ENCODE measurements at regions not wholly inside any gene's neighbourhood (a gene's known extent, or its start where the extent isn't known, plus 50 kb on each side); places are given as distances from the start of the nearest gene placed in this dataset.

DNA sequence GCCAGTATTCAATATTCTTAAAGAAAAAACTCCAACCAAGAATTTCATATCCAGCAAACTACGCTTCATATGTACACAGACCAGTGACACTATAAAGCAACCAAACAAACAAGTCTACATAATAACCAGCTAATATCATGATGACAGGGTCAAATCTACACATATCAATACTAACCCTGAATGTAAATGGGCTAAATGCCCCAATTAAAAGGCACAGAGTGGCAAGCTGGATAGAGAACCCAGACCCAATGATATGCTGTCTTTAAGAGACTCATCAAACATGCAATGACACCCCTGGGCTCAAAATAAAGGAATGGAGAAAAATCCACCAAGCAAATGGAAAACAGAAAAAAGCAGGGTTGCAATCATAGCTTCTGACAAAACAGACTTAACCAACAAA lies 218.1 kb upstream of the NFE2L3 start:
- 93 to 99% methylated on average over 1 of the region's 1 CpG for WGBS, 2 donors
- no peak for DNase-seq
- intact Hi-C loops (cut with DNase I), result no loop called here
- no peak overlapping the region for H3K4me3 ChIP-seq
- TF ChIP-seq EP300 (IDR thresholded peaks at IDR 0.05) (no peak), POLR2A (IDR thresholded peaks at IDR 0.05) (no peak), POLR2AphosphoS5 (IDR thresholded peaks at IDR 0.05) (no peak)
- TF ChIP-seq, protein P1, sequence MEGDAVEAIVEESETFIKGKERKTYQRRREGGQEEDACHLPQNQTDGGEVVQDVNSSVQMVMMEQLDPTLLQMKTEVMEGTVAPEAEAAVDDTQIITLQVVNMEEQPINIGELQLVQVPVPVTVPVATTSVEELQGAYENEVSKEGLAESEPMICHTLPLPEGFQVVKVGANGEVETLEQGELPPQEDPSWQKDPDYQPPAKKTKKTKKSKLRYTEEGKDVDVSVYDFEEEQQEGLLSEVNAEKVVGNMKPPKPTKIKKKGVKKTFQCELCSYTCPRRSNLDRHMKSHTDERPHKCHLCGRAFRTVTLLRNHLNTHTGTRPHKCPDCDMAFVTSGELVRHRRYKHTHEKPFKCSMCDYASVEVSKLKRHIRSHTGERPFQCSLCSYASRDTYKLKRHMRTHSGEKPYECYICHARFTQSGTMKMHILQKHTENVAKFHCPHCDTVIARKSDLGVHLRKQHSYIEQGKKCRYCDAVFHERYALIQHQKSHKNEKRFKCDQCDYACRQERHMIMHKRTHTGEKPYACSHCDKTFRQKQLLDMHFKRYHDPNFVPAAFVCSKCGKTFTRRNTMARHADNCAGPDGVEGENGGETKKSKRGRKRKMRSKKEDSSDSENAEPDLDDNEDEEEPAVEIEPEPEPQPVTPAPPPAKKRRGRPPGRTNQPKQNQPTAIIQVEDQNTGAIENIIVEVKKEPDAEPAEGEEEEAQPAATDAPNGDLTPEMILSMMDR (IDR thresholded peaks at IDR 0.05), result no peak
- no peak overlapping the region for H3K27ac ChIP-seq
- H3K4me1 ChIP-seq, result no peaks in the 10 kb centered on the region
- H3K27me3 ChIP-seq, result peaks cover 0 to 4% (median 0%) of the 10 kb centered on the region in 3 donors
- peaks cover 3 to 12% (median 8%) of the 10 kb centered on the region in 4 donors for H3K9me3 ChIP-seq
- no peaks in the 10 kb centered on the region for H3K36me3 ChIP-seq

DNA sequence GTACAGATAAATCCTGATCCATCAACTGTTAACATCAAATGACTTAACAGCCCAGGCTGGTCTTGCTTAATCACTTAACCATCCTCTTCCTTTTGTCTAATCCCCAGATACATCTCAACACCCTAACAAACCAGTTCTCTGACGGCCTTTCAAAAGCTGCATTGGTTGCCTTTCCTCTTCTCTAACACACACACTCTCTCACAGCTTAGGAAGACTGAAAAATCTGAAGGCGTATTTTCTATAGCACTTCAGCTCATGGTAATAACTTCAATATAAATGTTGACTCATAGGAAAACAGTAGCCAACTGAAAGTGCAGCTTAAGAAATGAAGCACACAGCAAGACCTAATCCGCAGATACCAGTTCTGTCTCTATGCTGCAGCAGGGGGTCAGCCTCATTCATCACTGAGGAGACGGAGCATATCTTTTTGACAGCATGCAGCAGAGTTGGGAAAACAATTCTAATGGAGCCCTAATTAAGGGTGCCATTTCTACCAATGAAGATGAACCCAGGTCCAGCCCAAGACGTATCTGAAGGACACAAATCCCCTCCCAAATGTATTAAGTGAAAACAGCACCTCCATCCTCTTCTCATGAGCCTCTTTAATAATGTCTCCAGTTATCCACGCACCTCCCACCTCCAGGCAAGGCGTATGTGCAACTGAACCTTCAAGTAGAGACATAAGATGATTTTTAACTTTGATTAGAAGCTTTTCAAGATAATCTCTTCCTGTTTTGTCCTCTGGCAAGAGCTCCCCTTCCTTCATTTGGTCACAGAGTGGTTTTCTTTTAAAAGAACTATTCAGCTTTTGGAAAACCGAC lies 211.7 kb upstream of the NFE2L3 start:
- DNase-seq, result no peak
- Histone ChIP-seq H3K9me3 (no peaks in the 10 kb centered on the region), H3K4me1 (no peaks in the 10 kb centered on the region), H3K27me3 (peaks cover 0 to 15% (median 0%) of the 10 kb centered on the region in 3 donors), H3K27ac (no peak overlapping the region), H3K36me3 (no peaks in the 10 kb centered on the region), H3K4me3 (no peak overlapping the region)
- intact Hi-C loops (cut with DNase I), result no loop called here
- TF ChIP-seq POLR2A (IDR thresholded peaks at IDR 0.05) (no peak), EP300 (IDR thresholded peaks at IDR 0.05) (no peak), POLR2AphosphoS5 (IDR thresholded peaks at IDR 0.05) (no peak)
- TF ChIP-seq, protein P1 (IDR thresholded peaks at IDR 0.05), result no peak
- 36 to 45% methylated on average over 8 of the region's 8 CpGs for WGBS, 2 donors

DNA sequence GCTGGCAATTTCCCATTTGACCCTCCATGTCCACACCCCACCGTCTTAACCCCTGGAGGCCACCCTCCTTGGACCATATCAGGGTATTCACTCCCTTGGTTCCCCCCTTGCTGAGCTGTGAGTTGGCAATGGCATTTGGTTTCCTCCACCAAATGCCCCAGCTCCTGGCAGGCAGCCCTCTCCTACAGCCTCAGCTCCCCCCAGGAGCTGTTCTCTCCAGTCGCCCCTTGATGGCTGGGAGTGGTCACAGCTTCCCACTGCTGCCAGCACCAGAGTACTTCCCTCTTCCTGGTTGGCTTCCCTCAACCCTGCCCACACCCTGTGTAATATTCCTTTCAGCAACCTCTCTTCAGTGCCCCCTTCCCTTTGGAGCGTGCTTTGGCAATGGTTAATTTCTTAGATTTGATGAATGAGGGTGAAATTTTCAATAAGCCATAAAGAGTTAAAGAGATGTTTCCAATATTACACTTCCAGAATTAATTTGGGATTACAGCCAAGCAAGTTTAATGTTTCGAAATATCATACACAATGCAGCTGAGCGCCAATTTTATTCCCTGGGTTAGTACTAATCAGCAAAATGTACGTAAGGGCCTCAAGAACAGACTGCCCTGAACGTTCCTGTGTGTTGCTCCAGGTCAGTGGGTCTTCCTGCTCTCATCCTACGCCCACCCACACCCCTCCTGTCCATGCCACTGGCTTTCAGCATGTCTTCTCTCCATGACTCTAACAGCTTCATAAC lies 207.1 kb upstream of the NFE2L3 start:
- 20 to 59% methylated on average over 8 of the region's 8 CpGs for WGBS, 2 donors

DNA sequence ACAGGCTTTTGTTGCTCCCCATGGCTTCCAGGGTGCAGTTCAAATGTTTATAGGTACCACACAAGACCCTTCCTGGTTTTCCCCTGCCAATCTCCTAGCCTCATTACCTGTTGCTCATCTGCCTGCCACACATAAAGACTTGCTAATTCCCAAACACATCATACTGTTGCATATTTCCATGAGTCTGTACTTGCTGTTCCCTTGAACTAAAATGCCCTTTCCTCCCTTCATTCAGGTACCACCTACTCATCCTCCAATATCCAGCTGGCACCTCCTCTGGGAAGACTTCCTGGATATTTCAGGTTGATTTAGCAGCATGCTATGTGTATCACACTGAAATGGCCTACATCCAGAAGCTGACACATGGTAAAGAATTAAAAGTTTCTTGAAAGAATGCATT lies 206.4 kb upstream of the NFE2L3 start:
- DNase-seq, result no peak
- Histone ChIP-seq H3K9me3 (no peaks in the 10 kb centered on the region), H3K36me3 (no peaks in the 10 kb centered on the region), H3K4me3 (no peak overlapping the region), H3K4me1 (peaks cover 0 to 11% (median 10%) of the 10 kb centered on the region in 4 donors), H3K27ac (no peak overlapping the region), H3K27me3 (peaks cover 0 to 11% (median 1%) of the 10 kb centered on the region in 3 donors)
- no peak for TF ChIP-seq POLR2A (IDR thresholded peaks at IDR 0.05)
- intact Hi-C loops (cut with DNase I), result no loop called here

More for the DNA sequence above, 207.1 kb upstream of the NFE2L3 start:
- DNase-seq, result no peak
- Histone ChIP-seq H3K27me3 (peaks cover 0 to 11% (median 0%) of the 10 kb centered on the region in 3 donors), H3K4me3 (no peak overlapping the region), H3K36me3 (no peaks in the 10 kb centered on the region), H3K27ac (no peak overlapping the region), H3K4me1 (peaks cover 0 to 5% (median 3%) of the 10 kb centered on the region in 4 donors), H3K9me3 (no peaks in the 10 kb centered on the region)
- intact Hi-C loops (cut with DNase I), result no loop called here
- no peak for TF ChIP-seq EP300 (IDR thresholded peaks at IDR 0.05)
- TF ChIP-seq POLR2A (IDR thresholded peaks at IDR 0.05), result no peak
- TF ChIP-seq, protein P1 (IDR thresholded peaks at IDR 0.05), result no peak
- no peak for TF ChIP-seq POLR2AphosphoS5 (IDR thresholded peaks at IDR 0.05)

DNA sequence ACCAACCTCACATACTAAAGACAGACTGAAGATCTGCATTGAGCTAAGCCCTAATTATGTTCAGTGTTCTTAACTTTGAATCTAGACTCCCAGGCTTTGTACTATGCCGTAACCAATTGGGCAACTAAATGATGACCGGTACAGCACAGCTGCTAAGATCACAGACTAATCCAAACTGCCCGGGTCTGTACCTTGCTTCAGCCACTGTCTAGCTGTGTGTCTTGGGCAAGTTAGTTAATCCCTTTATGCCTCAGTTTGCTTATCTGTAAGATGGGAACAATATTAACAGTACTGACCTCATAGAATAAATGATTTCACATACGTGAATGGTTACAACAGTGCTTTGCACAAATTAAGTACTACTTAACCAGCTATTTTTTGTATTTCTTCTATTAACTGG lies 205.8 kb upstream of the NFE2L3 start:
- Histone ChIP-seq H3K27me3 (peaks cover 0 to 11% (median 5%) of the 10 kb centered on the region in 3 donors), H3K4me3 (no peak overlapping the region), H3K9me3 (no peaks in the 10 kb centered on the region), H3K36me3 (no peaks in the 10 kb centered on the region), H3K4me1 (peaks cover 0 to 15% (median 13%) of the 10 kb centered on the region in 4 donors), H3K27ac (no peak overlapping the region)
- intact Hi-C loops (cut with DNase I), result no loop called here
- TF ChIP-seq, protein P1 (IDR thresholded peaks at IDR 0.05), result no peak
- TF ChIP-seq POLR2AphosphoS5 (IDR thresholded peaks at IDR 0.05) (no peak), POLR2A (IDR thresholded peaks at IDR 0.05) (no peak), EP300 (IDR thresholded peaks at IDR 0.05) (no peak)
- DNase-seq, result no peak
- 92 to 94% methylated on average over 4 of the region's 4 CpGs for WGBS, 2 donors

All from sigmoid colon (tissue), 6 donors.